NOMO-1 treated with dmso at 0.1 percent for 144 hours (cell line): ENCODE measurements at regions not wholly inside any gene's neighbourhood (a gene's known extent, or its start where the extent isn't known, plus 50 kb on each side); places are given as distances from the start of the nearest gene placed in this dataset.

Source experiments
- DNase-seq: peaks from one replicate; lab custom pipeline; 2025; ENCODE audit not compliant: unreplicated experiment; lab: John Stamatoyannopoulos, UW

GRCh38 chr10:131646551-131647525, 254.0 kb upstream of the PPP2R2D start:
- DNase-seq = no peak

DNA sequence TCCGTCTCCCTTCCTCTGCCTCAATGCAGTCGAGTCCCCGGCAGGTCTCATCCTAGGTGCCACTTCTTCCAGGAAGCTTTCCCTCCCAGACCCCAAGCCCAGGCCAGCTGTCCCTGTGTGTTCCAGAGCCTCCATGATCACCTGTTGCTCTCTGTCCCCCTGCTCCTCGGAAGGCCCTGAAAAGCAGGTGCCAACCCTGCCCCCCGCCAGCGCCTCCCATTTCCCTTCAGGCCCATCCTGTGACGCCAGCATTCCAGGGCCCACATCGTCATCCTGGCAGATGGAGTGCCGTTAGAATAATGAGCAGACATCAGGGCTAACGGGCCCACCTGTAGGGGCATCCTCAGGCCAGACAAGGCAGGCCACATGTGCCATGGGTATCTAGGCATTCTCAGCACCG, 253.0 kb upstream of the PPP2R2D start:
- no peak for DNase-seq

DNA sequence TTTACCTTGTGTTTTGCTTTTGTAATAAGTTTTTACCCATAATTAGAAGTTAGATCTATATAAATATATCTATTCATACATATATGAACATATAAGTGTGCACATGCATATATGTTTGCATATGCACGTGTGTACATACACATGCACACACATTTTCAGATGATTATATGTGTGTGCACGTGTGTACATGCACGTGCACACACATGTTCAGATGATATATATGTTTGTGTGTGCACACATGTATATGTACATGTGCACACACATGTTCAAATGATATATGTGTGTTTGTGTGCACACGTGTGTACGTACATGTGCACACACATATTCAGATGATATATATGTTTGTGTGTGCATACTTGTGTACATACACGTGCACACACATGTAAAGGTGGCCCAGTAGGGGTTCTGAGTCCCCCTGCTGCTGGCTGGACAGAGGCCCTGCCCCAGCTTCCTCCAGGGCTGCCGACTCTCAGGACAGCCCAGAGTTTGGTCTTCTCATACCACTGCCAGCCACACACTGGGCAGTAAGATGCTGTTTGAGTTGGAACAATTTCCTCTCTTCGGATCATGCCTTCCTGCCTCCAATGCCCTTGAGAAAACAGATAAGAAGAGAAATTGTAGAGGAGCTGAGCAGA, 252.3 kb upstream of the PPP2R2D start:
- DNase-seq = no peak

GRCh38 chr10:131649617-131650016, 251.2 kb upstream of the PPP2R2D start:
- no peak for DNase-seq

DNA sequence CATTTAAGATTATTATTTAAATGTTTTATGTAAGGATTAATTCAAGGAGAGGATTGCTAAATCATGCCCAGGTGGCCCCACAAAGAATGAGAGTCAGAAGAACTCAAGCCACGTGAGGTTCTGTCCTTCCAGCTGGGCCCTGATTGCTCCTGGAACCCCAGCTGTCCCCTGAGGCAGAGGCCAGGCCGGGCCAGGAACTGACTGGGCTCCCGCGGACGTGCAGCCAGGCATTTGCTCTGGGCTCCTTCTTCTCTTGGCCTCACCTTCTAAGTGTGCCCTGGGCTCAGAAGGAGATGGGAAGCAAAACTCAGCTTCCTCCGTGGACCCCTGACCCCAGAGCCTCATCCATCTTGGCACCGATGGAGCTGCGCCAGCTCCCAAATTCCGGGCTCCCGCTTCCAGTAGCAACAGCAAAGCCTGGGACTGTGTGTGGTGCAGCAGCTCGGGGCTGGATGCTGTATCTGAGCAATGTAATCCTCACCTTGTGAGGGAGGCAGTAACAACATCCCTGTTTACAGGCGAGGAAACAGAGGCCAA, 250.6 kb upstream of the PPP2R2D start:
- DNase-seq = no peak

DNA sequence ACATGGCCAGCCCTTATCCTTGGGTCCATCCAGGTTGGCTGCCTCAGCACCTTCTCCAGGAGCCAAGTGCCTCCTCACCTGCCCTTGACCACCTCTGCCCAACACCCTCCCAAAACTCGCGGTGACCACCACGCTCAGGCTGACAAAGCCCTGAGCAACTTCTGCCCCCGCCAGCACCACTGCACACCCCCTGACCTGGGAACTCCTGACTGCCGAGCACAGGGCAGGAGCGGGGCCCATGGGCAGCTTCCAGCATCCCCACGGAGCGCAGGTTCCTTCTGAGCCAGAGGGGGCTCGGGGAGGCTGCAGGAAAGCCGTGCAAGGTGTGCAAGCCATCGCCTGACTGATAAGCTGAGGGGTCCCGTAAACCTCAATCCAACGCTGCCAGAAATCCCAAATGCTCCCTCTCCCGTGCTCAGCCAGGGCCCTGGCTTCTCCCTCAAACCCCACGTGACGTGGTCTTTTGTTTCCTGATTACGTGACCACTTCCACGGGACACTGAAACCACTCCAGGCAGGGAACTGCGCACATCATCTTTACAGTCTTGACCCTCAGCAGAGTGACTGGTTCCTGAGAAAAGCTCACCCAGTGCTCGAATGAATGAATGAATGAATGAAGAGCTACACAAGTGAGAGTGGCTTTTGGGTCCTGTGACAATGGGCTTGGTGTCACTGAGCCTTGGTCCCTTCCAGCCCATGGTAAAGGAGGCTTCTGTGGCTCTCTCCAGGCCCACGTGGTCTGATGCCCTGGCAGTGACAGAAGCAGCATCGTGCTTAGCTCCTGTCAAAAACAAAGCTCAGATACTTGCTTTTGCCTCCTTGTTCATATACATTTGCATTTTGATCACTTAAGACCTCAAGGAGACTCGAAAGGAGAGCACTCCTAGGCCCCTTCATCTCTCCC, 249.8 kb upstream of the PPP2R2D start:
- no peak for DNase-seq

DNA sequence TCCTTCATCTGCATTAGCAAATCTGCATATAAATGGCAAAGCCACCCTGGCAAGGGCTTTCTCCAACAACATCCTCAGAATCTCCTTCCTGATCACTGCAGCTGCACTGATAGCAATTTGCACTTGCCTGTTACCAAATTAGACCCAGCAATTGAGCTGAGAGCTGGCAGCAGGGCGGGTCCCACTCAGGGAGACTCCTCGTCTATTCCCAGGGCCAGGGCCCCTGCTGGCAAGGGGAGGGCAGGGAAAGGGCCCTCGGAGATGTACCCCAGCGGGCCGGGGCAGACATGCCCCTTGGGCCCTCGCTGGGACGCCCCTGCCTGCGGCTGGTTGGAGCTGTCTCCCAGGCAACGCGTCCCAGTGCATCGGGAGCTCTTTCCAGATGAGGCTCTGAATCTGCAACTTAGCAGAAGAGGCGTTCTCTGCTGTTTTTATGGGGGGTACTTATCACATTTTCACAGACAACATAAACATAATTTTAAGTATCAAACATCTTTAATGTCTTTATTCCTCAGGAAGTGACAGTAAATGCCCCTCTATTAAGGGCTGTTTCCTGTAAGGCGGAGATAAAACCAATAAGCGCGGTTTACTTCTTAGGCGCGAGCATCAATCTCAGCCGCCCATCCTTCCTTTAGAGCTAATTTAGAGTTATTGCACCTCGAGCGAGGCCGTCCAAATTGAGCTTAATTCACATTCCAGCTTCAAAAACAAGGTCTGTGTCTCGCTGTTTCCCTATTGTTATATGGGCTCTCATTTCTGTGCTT, 249.0 kb upstream of the PPP2R2D start:
- DNase-seq = no peak

GRCh38 chr10:131652438-131653139, 248.2 kb upstream of the PPP2R2D start:
- no peak for DNase-seq

DNA sequence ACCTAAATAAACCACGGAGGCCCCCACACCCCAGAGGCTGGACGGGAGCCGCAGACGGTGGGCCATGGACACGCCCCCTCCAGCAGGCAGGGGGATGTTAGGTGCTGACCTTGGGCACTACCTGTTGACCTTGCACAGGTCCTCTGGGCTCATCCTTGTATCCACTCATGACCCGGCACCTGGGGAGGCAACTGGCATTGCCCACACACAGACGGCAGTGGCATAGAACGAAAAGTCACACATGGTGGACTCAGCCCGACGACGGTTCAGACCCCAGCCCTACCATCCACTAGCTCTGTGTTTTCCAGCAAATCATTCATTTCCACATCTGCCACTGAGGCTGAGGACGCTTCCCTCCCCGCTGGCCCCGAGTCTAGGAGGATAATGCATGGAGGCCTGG, 247.7 kb upstream of the PPP2R2D start:
- no peak for DNase-seq

DNA sequence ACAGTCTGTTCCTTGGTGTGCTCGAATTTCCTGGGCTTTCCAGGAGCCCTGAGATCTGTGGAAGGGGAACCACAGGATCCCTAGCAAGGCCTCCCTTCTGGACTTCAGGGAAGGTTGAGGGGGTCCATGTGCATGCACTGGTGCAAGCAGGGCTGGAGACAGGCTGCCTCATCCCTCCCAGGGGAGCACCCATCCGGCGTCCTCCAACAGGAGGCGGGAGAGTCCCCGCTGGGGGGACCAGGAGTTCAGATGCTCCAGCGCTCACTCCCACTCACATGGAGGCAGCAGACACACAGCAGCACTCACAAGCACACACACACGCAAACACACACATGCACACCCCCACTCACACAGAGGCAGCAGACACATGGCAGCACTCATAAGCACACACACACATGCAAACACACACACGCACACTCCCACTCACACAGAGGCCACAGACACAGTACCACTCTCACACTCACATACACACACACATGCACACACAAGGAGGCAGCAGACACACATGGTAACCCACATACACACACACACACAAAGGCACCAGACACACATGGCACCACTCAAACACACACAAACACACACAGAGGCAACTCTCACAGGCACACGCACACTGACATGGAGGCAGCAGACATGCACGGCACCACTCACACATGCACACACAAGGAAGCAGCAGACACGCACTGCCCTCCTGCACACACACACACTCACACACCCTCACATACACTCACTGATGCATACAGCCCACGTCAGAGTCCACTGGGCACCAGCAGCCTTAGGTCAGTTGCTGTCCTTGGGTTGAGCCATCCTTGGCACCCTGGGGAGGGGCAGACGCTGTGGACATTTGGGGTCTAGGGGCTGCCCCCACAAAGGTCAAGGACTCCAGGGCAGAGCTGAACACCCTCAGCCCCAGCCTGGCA, 247.0 kb upstream of the PPP2R2D start:
- DNase-seq = no peak

DNA sequence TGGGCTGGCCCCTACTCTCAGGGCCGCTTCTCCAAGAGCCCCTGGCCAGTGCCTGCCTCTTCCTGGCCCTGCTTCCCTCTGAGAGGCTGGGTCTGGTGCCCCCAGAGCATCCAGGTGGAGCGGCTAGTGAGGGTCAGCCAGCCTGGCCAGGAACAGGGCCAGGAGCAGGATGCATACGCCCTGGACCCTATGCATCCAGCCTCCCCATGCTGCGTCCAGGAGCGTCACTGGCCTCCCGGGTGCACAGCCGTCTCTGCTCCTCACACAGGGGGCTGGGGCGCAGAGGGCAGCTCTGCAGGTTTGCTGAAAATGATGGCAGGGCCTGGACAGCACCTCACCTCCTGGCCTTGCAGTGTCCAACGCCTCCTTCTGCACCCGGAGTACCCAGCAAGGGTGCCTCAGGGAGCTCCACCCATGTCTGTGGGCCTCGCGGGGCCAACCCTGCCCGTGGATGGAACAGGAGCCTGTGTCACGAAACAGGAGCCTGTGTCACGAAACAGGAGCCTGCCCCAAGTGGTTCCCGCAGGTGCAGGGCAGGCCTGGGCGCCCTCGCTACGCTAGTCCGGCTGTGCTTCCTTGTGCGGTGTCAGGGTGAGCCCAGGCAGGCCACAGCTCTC, 246.2 kb upstream of the PPP2R2D start:
- no peak for DNase-seq

GRCh38 chr10:131655101-131655849, 245.5 kb upstream of the PPP2R2D start:
- DNase-seq = no peak

- DNase-seq = no peak
Observed at GRCh38 chr10:131656009-131656408, 244.8 kb upstream of the PPP2R2D start.

GRCh38 chr10:131656431-131656841, 244.4 kb upstream of the PPP2R2D start:
- DNase-seq = no peak

DNA sequence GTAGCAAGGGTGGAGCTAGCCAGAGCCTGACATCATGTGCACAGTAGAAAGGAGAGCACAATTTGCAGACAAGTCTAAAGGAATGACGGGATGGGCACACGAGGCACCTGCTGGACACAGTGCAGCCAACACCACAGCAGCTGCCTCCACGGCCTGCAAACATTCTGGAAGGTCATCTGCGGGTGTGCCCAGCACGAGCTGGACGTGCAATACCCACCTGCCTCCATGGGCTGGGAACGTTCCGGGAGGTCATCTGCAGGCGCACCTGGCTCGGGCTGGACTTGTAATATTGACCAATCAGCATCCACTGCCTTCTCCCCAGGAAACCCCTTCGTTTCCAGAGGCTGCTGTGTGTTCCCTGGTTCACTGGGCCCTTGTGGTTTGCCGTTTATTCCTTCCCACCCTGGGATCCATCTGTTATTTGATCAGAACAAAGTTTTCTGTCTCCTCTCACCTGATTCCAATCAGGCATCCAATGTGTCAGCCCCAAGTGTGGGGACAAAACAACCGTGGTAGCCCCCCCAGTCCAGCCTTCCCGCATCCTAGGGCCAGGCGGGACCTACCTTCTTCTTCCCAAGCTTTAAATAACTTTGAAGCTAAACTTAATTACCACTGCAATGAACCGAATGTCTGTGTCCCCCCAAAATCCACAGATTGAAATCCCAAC, 243.4 kb upstream of the PPP2R2D start:
- no peak for DNase-seq

DNA sequence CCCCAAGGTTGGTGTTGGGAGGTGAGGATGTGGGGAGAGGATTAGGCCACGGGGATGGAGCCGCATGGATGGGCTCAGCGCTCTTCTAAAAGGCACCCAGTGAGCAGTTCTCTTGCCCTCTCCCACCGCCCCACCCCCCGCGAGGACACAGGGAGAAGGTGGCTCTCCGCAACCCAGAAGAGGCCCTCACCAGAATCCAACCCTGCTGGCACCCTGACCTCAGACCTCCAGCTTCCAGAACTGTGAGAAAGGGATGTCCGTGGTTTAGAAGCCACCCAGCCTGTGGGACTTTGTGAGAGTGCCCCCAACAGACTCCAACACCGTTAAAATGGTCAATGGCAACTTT, 242.8 kb upstream of the PPP2R2D start:
- DNase-seq = no peak

- DNase-seq = no peak
Observed at GRCh38 chr10:131658476-131659110, 242.2 kb upstream of the PPP2R2D start.
